Heart left ventricle (tissue), 16 donors: ENCODE measurements at regions not wholly inside any gene's neighbourhood (a gene's known extent, or its start where the extent isn't known, plus 50 kb on each side); places are given as distances from the start of the nearest gene placed in this dataset.

Experiments
- ATAC-seq, 4 donors: fragments of 200-7000 bp; cut with Tn5 transposase; one replicate each; pipeline ENCODE4 v1.9.1; 2020 to 2022; ENCODE audit warnings: moderate library complexity in 4 of 4, mild to moderate bottlenecking in 3 of 4, moderate number of reproducible peaks in 1 of 4
- DNase-seq, 5 donors: peaks; one replicate each; pipeline ENCODE4 v3.0.0-alpha.2; 2020
- H3K27ac ChIP-seq, 12 donors: fragments of 200-600 bp; sonication (generic) in 4 of 12; one replicate each; pipeline versions ENCODE4 v1.5.0 to v1.8.0; 2016 to 2022; ENCODE audit warnings: mild to moderate bottlenecking in 2 of 12
- H3K27me3 ChIP-seq, 9 donors: fragments of 200-600 bp; sonication (generic) in 2 of 9; one replicate each; pipeline versions ENCODE4 v1.5.1 to v1.8.0; 2016 to 2022; ENCODE audit warnings: mild to moderate bottlenecking in 3 of 9
- H3K36me3 ChIP-seq, 9 donors: fragments of 200-600 bp; sonication (generic) in 2 of 9; one replicate each; pipeline versions ENCODE4 v1.5.0 to v1.8.0; 2018 to 2022; ENCODE audit warnings: mild to moderate bottlenecking in 2 of 9
- H3K4me1 ChIP-seq, 12 donors: fragments of 200-600 bp; sonication (generic) in 4 of 12; one replicate each; pipeline versions ENCODE4 v1.5.0 to v1.8.0; 2016 to 2022; ENCODE audit warnings: mild to moderate bottlenecking in 3 of 12
- H3K4me3 ChIP-seq, 12 donors: fragments of 200-600 bp; sonication (generic) in 4 of 12; one replicate each; pipeline versions ENCODE4 v1.5.0 to v1.8.0; 2017 to 2022; ENCODE audit warnings: mild to moderate bottlenecking in 9 of 12, moderate library complexity in 4 of 12
- H3K9me3 ChIP-seq, 12 donors: fragments of 200-600 bp; sonication (generic) in 4 of 12; one replicate each; pipeline versions ENCODE4 v1.5.0 to v1.8.0; 2016 to 2022; ENCODE audit warnings: mild to moderate bottlenecking in 1 of 12
- CTCF ChIP-seq, 12 donors: fragments of 200-600 bp; sonication (generic) in 4 of 12; IDR thresholded peaks; one replicate each; pipeline versions ENCODE4 v1.5.0 to v1.8.0; 2018 to 2022; ENCODE audit warnings: antibody characterized with exemption in 12 of 12, mild to moderate bottlenecking in 5 of 12
- POLR2A ChIP-seq, 2 donors: fragments of 450-650 bp; IDR thresholded peaks; one replicate each; pipeline ENCODE4 v1.6.1; 2017; ENCODE audit warnings: antibody characterized with exemption in 2 of 2, mild to moderate bottlenecking in 2 of 2, moderate library complexity in 2 of 2
- WGBS, 4 donors: extraction: QIAGEN DNeasy Blood & Tissue Kit in 2 of 4; methylation state at CpG; one replicate each; pipeline versions ENCODE4 v1.1.5 to v1.1.7; 2013 to 2018; 5-methylcytosine and 5-hydroxymethylcytosine counted together
- intact Hi-C, 10 donors: fragments of 100-400 bp; cut with DNase I; formaldehyde crosslinking; loops; one replicate each; pipeline versions ENCODE4 v1.11.1 to v1.14.2; 2022
- donor health status: ischemic (EF 13 %, LVEDD 7.1; RV severe dilation, severe dysfunction).
- donor health status: healthy with polysubstance abuse.
- donor health status: DM: no; HTN: yes; CAD: no.
- donor health status: DM: no; HTN: no; CAD: no.
- donor health status: ischemic (EF 25% LVEDD 6.9; RV normal size, moderate dysfunction).
- donor health status: ischemic (EF 25% LVEDD 5.7; RV mildly dilated, moderate dysfunction).
- donor health status: healthy.
- donor health status: DM: yes; HTN: yes; CAD: no.
- donor health status: ischemic (EF 35%, LVEDD 5.7; RV mildly dilated, moderate dysfunction).
- donor health status: nonischemic (EF 11% LVEDD 7.7; RV severe dilation, severe dysfunction).
- donor health status: DM: yes; HTN: yes; CAD: no.
- donor health status: PGD.
- donor health status: ischemic (EF 29% LVEDD 5.4; RV normal size, mild dysfunction).
- donor health status: nonischemic (EF 23%, LVEDD 6.1; RV moderate dilation, normal function).

DNA sequence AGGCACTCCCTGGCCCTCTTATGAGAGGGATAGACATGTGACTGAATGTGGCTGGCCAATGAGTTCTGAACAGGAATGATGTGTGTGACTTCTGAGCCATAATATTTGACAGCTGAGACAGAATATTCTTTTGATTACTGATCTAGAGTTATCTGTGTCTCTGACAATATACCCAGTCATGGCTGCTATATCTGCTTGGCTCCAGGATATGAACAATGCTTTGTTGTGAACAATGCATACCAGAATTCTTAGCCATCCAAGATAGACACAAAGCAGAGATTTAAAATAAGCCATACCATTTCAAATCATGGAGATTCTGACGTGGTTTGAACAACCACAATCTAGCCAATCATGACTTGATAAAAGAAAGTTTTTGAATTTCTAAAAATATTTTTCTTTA, 840.3 kb upstream of the SEMA6A start:
- Histone ChIP-seq H3K9me3 (no peaks in the 10 kb centered on the region), H3K4me1 (no peaks in the 10 kb centered on the region), H3K27ac (no peak overlapping the region), H3K36me3 (no peaks in the 10 kb centered on the region), H3K4me3 (no peak overlapping the region), H3K27me3 (no peaks in the 10 kb centered on the region)
- no peak for TF ChIP-seq POLR2A (IDR thresholded peaks at IDR 0.05)
- no peak for TF ChIP-seq CTCF (IDR thresholded peaks at IDR 0.05)
- intact Hi-C loops = no loop called here
- 58 to 67% (median 64%) methylated on average over 1 of the region's 1 CpG for WGBS, 4 donors
- DNase-seq (no peak), ATAC-seq (no peak)

DNA sequence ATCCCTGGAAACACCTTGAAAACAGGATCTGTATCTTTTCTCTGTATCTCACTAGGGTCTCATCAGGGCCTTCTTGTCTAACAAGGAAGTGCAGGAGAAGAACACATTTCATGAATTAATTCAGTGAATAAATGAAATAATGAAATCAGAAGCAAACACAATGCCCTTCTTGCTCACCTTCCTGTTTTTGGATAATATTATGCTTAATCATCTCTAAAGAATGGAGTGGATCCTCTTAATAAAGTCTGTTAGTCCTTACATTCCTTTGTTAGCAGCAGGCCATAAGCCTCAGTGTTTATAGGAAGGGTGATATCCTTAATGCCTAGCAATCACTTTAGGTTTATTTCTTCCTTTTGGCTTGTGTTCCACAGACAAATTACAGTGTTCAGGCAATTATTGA, 837.1 kb upstream of the SEMA6A start:
- intact Hi-C loops = no loop called here
- DNase-seq (no peak), ATAC-seq (no peak)

DNA sequence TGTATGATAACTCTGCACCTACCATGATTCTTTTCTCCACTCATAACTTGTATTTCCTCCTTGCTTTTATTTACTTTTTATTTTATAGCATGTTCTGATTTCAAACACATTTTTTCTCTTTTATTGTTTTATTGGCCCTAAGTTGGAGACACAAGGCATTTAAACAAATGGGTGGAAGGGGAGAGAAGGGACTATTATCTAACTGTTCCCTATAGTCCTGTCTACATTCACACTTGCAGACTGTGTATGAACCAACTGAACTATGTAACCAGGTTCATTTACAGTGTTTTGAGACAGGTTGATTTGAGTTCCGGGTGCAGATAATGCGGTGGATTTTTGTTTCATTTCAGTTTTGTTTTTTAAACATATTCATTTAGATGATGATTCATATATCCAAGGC, 830.6 kb upstream of the SEMA6A start:
- WGBS, 4 donors = 94 to 98% (median 97%) methylated on average over 2 of the region's 2 CpGs
- Histone ChIP-seq H3K9me3 (no peaks in the 10 kb centered on the region), H3K27ac (no peak overlapping the region), H3K4me3 (no peak overlapping the region), H3K4me1 (no peaks in the 10 kb centered on the region), H3K36me3 (no peaks in the 10 kb centered on the region), H3K27me3 (no peaks in the 10 kb centered on the region)
- intact Hi-C loops = no loop called here
- ATAC-seq (no peak), DNase-seq (no peak)
- TF ChIP-seq CTCF (IDR thresholded peaks at IDR 0.05) = no peak
- no peak for TF ChIP-seq POLR2A (IDR thresholded peaks at IDR 0.05)

More for the DNA sequence above, 837.1 kb upstream of the SEMA6A start:
- Histone ChIP-seq H3K4me1 (no peaks in the 10 kb centered on the region), H3K27me3 (no peaks in the 10 kb centered on the region), H3K4me3 (no peak overlapping the region), H3K27ac (no peak overlapping the region), H3K36me3 (no peaks in the 10 kb centered on the region), H3K9me3 (no peaks in the 10 kb centered on the region)
- TF ChIP-seq POLR2A (IDR thresholded peaks at IDR 0.05) (no peak), CTCF (IDR thresholded peaks at IDR 0.05) (no peak)

- Histone ChIP-seq H3K4me1 (no peaks in the 10 kb centered on the region), H3K36me3 (no peaks in the 10 kb centered on the region), H3K4me3 (no peak overlapping the region), H3K9me3 (peaks cover 0 to 3% (median 0%) of the 10 kb centered on the region in 12 donors), H3K27me3 (no peaks in the 10 kb centered on the region), H3K27ac (no peak overlapping the region)
- no peak for ATAC-seq
- WGBS, 4 donors = 85 to 94% (median 92%) methylated on average over 6 of the region's 6 CpGs
- TF ChIP-seq POLR2A (IDR thresholded peaks at IDR 0.05) (no peak), CTCF (IDR thresholded peaks at IDR 0.05) (no peak)
- intact Hi-C loops = no loop called here
- DNase-seq = no peak
Observed at GRCh38 chr5:117394506-117395157, 820.0 kb upstream of the SEMA6A start.
